Endothelial cell of umbilical vein (primary cell): ENCODE measurements at regions not wholly inside any gene's neighbourhood (a gene's known extent, or its start where the extent isn't known, plus 50 kb on each side); places are given as distances from the start of the nearest gene placed in this dataset.

Experiments used
- POLR2A ChIP-seq: IDR thresholded peaks from 2 replicates; pipeline ENCODE4 v1.6.1; 2012; ENCODE audit warnings: low read depth, mild to moderate bottlenecking, control low read depth, low read length
- TF ChIP-seq, protein P1 (sequence below), 2 donors: IDR thresholded peaks; 1 replicate in 1 of 2; 2 replicates in 1 of 2; pipeline ENCODE4 v1.5.1; 2011; ENCODE audit warnings: low read length in 2 of 2, mild to moderate bottlenecking in 2 of 2, moderate library complexity in 2 of 2, control low read depth in 1 of 2, inconsistent platforms in 1 of 2, low read depth in 1 of 2; ENCODE audit not compliant: insufficient read depth in 1 of 2; ENCODE audit errors: extremely low read depth in 1 of 2

DNA sequence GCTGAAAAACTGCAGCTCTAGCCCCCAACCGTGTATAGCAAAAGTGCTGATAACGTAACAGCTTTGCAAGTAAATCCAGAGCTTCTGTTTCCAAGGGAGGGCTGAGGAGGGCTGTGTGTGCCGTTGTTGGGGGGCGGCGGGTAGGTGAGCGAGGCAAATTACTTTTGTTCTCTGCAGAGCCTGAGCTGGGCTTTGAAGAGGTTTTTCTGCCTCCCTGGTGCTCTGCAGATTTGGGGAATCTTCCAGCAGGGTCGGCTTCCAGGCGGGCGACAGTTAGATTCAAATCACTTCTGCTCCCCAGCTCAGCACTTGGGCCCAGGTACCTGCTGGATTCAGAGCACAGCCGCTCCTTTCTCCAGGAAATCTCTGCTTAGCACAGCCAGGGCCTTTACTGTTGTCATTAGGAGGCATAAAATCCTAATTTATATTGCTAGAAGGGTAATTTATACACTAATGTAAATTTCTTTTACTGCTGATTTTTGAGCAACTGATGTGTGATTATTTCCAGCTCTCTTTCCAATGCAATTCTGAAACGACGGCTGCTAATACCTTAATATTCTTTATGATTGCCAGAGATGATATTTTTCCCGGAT, 442.4 kb downstream of the TYW1 start:
- TF ChIP-seq, protein P1, sequence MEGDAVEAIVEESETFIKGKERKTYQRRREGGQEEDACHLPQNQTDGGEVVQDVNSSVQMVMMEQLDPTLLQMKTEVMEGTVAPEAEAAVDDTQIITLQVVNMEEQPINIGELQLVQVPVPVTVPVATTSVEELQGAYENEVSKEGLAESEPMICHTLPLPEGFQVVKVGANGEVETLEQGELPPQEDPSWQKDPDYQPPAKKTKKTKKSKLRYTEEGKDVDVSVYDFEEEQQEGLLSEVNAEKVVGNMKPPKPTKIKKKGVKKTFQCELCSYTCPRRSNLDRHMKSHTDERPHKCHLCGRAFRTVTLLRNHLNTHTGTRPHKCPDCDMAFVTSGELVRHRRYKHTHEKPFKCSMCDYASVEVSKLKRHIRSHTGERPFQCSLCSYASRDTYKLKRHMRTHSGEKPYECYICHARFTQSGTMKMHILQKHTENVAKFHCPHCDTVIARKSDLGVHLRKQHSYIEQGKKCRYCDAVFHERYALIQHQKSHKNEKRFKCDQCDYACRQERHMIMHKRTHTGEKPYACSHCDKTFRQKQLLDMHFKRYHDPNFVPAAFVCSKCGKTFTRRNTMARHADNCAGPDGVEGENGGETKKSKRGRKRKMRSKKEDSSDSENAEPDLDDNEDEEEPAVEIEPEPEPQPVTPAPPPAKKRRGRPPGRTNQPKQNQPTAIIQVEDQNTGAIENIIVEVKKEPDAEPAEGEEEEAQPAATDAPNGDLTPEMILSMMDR (IDR thresholded peaks at IDR 0.05; ENCODE audit: extremely low read depth in 1 of 2, insufficient read depth in 1 of 2, low read depth in 1 of 2, low read length in 2 of 2), result no peak
- no peak for TF ChIP-seq POLR2A
